Prostate gland (tissue), 2 donors: ENCODE measurements at regions not wholly inside any gene's neighbourhood (a gene's known extent, or its start where the extent isn't known, plus 50 kb on each side); places are given as distances from the start of the nearest gene placed in this dataset.

ENCODE experiments used
- DNase-seq: peaks from one replicate; pipeline ENCODE4 v3.0.0-alpha.2; 2019; ENCODE audit warnings: low spot score
- H3K27ac ChIP-seq, 2 donors: fragments of 200-600 bp; sonication (generic); 2 replicates each; pipeline ENCODE4 v1.5.1; 2017 to 2019
- H3K27me3 ChIP-seq: fragments of 200-600 bp; sonication (generic); replicated peaks from 2 replicates; pipeline ENCODE4 v1.5.1; 2019; ENCODE audit not compliant: insufficient read depth
- H3K36me3 ChIP-seq, 2 donors: fragments of 200-600 bp; sonication (generic); 1 replicate in 1 of 2; 2 replicates in 1 of 2; pipeline versions ENCODE4 v1.5.1 to v1.8.1; 2017 to 2019
- H3K4me1 ChIP-seq: fragments of 200-600 bp; sonication (generic); replicated peaks from 2 replicates; pipeline ENCODE4 v1.5.1; 2019
- H3K4me3 ChIP-seq, 2 donors: fragments of 200-600 bp; sonication (generic); 2 replicates each; pipeline ENCODE4 v1.5.1; 2017 to 2019
- H3K9me3 ChIP-seq: fragments of 200-600 bp; sonication (generic); 2 replicates; pipeline ENCODE4 v1.5.1; 2017
- POLR2A ChIP-seq: fragments of 450-650 bp; IDR thresholded peaks from one replicate; pipeline ENCODE4 v1.6.1; 2016; ENCODE audit warnings: antibody characterized with exemption, mild to moderate bottlenecking
- POLR2AphosphoS5 ChIP-seq: sonication (generic); formaldehyde crosslinking; IDR thresholded peaks from one replicate; pipeline ENCODE4 v1.6.1; 2017; ENCODE audit warnings: antibody characterized with exemption
- WGBS: methylation state at CpG from one replicate; pipeline ENCODE4 v1.1.5; 2018; 5-methylcytosine and 5-hydroxymethylcytosine counted together
- intact Hi-C: fragments of 100-400 bp; cut with DNase I; formaldehyde crosslinking; loops from one replicate; pipeline ENCODE4 v1.14.2; 2022
- TF ChIP-seq, protein P1 (sequence below), 4 experiments: fragments of 200-600 bp in 2 of 4; fragments of 450-650 bp in 2 of 4; sonication (generic) in 2 of 4; IDR thresholded peaks; 1 replicate in 3 of 4; 2 replicates in 1 of 4; pipeline ENCODE4 v1.5.1; 2016 to 2019; ENCODE audit warnings: antibody characterized with exemption in 4 of 4, mild to moderate bottlenecking in 2 of 4, moderate library complexity in 2 of 4

DNA sequence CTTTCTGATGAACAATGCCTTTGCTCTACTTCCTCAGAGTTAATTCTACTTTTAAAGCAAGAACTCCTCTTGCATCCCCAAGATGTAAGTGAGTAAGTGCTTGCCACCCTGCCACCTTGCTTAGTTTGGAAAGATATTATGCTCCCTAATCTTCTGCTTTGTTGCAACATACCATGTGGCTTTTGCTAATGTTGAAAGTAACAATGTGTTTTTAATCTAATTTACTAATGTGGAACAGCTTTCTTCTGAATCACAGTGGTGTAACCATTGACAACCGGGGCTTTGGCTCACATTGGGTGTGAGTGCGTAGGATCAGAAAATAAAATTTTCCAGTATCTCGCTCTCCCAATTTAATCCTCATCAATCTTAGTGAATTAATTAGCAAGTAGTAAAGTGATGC, 254.1 kb upstream of the PTER start:
- Histone ChIP-seq H3K4me3 (no peak overlapping the region), H3K9me3 (no peaks in the 10 kb centered on the region), H3K36me3 (no peaks in the 10 kb centered on the region), H3K4me1 (no peaks in the 10 kb centered on the region), H3K27ac (no peak overlapping the region), H3K27me3 (no peaks in the 10 kb centered on the region)
- intact Hi-C loops: no loop called here
- TF ChIP-seq POLR2AphosphoS5: no peak
- TF ChIP-seq, protein P1, sequence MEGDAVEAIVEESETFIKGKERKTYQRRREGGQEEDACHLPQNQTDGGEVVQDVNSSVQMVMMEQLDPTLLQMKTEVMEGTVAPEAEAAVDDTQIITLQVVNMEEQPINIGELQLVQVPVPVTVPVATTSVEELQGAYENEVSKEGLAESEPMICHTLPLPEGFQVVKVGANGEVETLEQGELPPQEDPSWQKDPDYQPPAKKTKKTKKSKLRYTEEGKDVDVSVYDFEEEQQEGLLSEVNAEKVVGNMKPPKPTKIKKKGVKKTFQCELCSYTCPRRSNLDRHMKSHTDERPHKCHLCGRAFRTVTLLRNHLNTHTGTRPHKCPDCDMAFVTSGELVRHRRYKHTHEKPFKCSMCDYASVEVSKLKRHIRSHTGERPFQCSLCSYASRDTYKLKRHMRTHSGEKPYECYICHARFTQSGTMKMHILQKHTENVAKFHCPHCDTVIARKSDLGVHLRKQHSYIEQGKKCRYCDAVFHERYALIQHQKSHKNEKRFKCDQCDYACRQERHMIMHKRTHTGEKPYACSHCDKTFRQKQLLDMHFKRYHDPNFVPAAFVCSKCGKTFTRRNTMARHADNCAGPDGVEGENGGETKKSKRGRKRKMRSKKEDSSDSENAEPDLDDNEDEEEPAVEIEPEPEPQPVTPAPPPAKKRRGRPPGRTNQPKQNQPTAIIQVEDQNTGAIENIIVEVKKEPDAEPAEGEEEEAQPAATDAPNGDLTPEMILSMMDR (IDR thresholded peaks at IDR 0.05): no peak
- no peak for TF ChIP-seq POLR2A
- DNase-seq: no peak
- WGBS: 94% methylated on average over 3 of the region's 3 CpGs

- no peak for DNase-seq
- H3K36me3 ChIP-seq: no peaks in the 10 kb centered on the region
- H3K9me3 ChIP-seq: no peaks in the 10 kb centered on the region
- no peak overlapping the region for H3K4me3 ChIP-seq
- H3K4me1 ChIP-seq: no peaks in the 10 kb centered on the region
- WGBS: 92% methylated on average over 3 of the region's 3 CpGs
- TF ChIP-seq, protein P1 (IDR thresholded peaks at IDR 0.05): no peak
- no peak for TF ChIP-seq POLR2AphosphoS5
- no peak for TF ChIP-seq POLR2A
- intact Hi-C loops: no loop called here
- no peak overlapping the region for H3K27ac ChIP-seq
- no peaks in the 10 kb centered on the region for H3K27me3 ChIP-seq
Observed at GRCh38 chr10:16184096-16184597, 252.7 kb upstream of the PTER start.

DNA sequence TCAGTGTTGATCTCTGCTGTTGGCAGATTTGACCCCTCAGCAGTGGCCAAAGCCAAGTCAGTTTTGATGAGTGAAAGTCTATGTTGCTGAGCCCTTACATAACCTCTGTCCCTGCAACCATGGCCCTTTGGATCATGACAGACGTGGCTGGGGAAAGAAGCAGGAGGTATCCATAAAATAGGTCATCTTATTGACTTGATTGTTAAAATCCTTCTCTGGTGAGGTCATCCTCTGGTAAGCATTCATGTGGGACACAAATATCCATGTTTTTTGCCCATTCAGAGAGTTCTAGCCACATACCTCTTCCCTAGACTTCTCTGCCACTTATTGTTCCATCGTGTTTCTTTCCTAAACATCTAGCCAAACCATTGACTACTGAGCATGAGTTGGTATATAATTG, 251.9 kb upstream of the PTER start:
- intact Hi-C loops: no loop called here
- no peak overlapping the region for H3K27ac ChIP-seq
- TF ChIP-seq, protein P1 (IDR thresholded peaks at IDR 0.05): no peak
- no peak for TF ChIP-seq POLR2A
- TF ChIP-seq POLR2AphosphoS5: no peak
- H3K4me1 ChIP-seq: no peaks in the 10 kb centered on the region
- H3K9me3 ChIP-seq: no peaks in the 10 kb centered on the region
- H3K36me3 ChIP-seq: no peaks in the 10 kb centered on the region
- no peak overlapping the region for H3K4me3 ChIP-seq
- H3K27me3 ChIP-seq: no peaks in the 10 kb centered on the region
- DNase-seq: no peak
- 77% methylated on average over 2 of the region's 2 CpGs for WGBS

GRCh38 chr10:16186564-16186963, 250.2 kb upstream of the PTER start:
- H3K9me3 ChIP-seq: no peaks in the 10 kb centered on the region
- no peak overlapping the region for H3K4me3 ChIP-seq
- 92% methylated on average over 3 of the region's 3 CpGs for WGBS
- TF ChIP-seq POLR2AphosphoS5 (no peak), POLR2A (no peak)
- TF ChIP-seq, protein P1 (IDR thresholded peaks at IDR 0.05): no peak
- no peaks in the 10 kb centered on the region for H3K4me1 ChIP-seq
- intact Hi-C loops: no loop called here
- H3K27ac ChIP-seq: no peak overlapping the region
- no peak for DNase-seq
- no peaks in the 10 kb centered on the region for H3K36me3 ChIP-seq
- H3K27me3 ChIP-seq: no peaks in the 10 kb centered on the region

GRCh38 chr10:16187161-16187560, 249.6 kb upstream of the PTER start:
- TF ChIP-seq POLR2A (no peak), POLR2AphosphoS5 (no peak)
- TF ChIP-seq, protein P1 (IDR thresholded peaks at IDR 0.05): no peak
- Histone ChIP-seq H3K4me3 (no peak overlapping the region), H3K36me3 (no peaks in the 10 kb centered on the region), H3K9me3 (no peaks in the 10 kb centered on the region), H3K27me3 (no peaks in the 10 kb centered on the region), H3K27ac (no peak overlapping the region), H3K4me1 (no peaks in the 10 kb centered on the region)
- DNase-seq: no peak
- intact Hi-C loops: no loop called here
- WGBS: 74% methylated on average over 2 of the region's 2 CpGs
